Activated CD8-positive, alpha-beta memory T cell treated with anti-CD3 and anti-CD28 coated beads for 24 hours (primary cell): ENCODE measurements at regions not wholly inside any gene's neighbourhood (a gene's known extent, or its start where the extent isn't known, plus 50 kb on each side); places are given as distances from the start of the nearest gene placed in this dataset.
A peak's percentile ranks its signal among the peaks of the same experiment; 100 is the strongest.

Experiments used
- DNase-seq: peaks from one replicate; pipeline ENCODE4 v3.0.0-alpha.2; 2020

- peak; percentile 60 for DNase-seq
Measured at GRCh38 chr16:86664522-86665318, 86.4 kb downstream of the FOXL1 start.

- no peak for DNase-seq
Measured at GRCh38 chr16:86665319-86665675, 86.9 kb downstream of the FOXL1 start.

GRCh38 chr16:86665929-86666328, 87.6 kb downstream of the FOXL1 start:
- DNase-seq = no peak

GRCh38 chr16:86667035-86667434, 88.7 kb downstream of the FOXL1 start:
- no peak for DNase-seq

GRCh38 chr16:86668136-86668910, 90.0 kb downstream of the FOXL1 start:
- DNase-seq = no peak

GRCh38 chr16:86669285-86669805, 91.0 kb downstream of the FOXL1 start:
- DNase-seq = no peak

GRCh38 chr16:86669937-86670749, 91.8 kb downstream of the FOXL1 start:
- DNase-seq = no peak

- DNase-seq = no peak
Measured at GRCh38 chr16:86670750-86671234, 92.4 kb downstream of the FOXL1 start.

- no peak for DNase-seq
Measured at GRCh38 chr16:86671486-86672178, 93.3 kb downstream of the FOXL1 start.

- no peak for DNase-seq
Measured at GRCh38 chr16:86672179-86672863, 94.0 kb downstream of the FOXL1 start.

- DNase-seq = no peak
Measured at GRCh38 chr16:86673090-86673955, 95.0 kb downstream of the FOXL1 start.

- DNase-seq = no peak
Measured at GRCh38 chr16:86673956-86674453, 95.7 kb downstream of the FOXL1 start.

GRCh38 chr16:86676254-86676670, 97.9 kb downstream of the FOXL1 start:
- no peak for DNase-seq

- no peak for DNase-seq
Measured at GRCh38 chr16:86679490-86679889, 101.1 kb downstream of the FOXL1 start.

GRCh38 chr16:86680162-86680561, 101.8 kb downstream of the FOXL1 start:
- DNase-seq = no peak

- DNase-seq = no peak
Measured at GRCh38 chr16:86680661-86681030, 102.3 kb downstream of the FOXL1 start.

GRCh38 chr16:86681031-86681756, 102.8 kb downstream of the FOXL1 start:
- DNase-seq = no peak

- DNase-seq = no peak
Measured at GRCh38 chr16:86681757-86682106, 103.4 kb downstream of the FOXL1 start.

GRCh38 chr16:86682219-86682904, 104.0 kb downstream of the FOXL1 start:
- no peak for DNase-seq
